GM12878 (cell line): ENCODE measurements at regions not wholly inside any gene's neighbourhood (a gene's known extent, or its start where the extent isn't known, plus 50 kb on each side); places are given as distances from the start of the nearest gene placed in this dataset.

Experiments
- BMI1 ChIP-seq: fragments of 450-650 bp; IDR thresholded peaks from 2 replicates; pipeline ENCODE4 v1.6.1; 2016; ENCODE audit warnings: mild to moderate bottlenecking, moderate library complexity, borderline replicate concordance
- CREM ChIP-seq: IDR thresholded peaks from 2 replicates; pipeline ENCODE4 v1.6.1; 2014; ENCODE audit warnings: antibody characterized with exemption, low read depth
- CTCF ChIP-seq, 3 experiments: IDR thresholded peaks in 2 of 3; conservative IDR thresholded peaks in 1 of 3; 2 replicates each; pipeline ENCODE4 v1.5.1; 2011; ENCODE audit warnings: low read depth in 3 of 3, low read length in 3 of 3, mild to moderate bottlenecking in 3 of 3, control low read depth in 2 of 3, moderate library complexity in 2 of 3, inconsistent platforms in 1 of 3, mixed read lengths in 1 of 3; ENCODE audit not compliant: control insufficient read depth in 2 of 3, insufficient read depth in 1 of 3; ENCODE audit errors: extremely low read depth in 1 of 3
- ETV6 ChIP-seq, 2 experiments: fragments of 450-650 bp in 1 of 2; IDR thresholded peaks in 1 of 2; conservative IDR thresholded peaks in 1 of 2; 2 replicates each; pipeline ENCODE4 v1.6.1; 2014; ENCODE audit warnings: antibody characterized with exemption in 1 of 2, borderline replicate concordance in 1 of 2, low read depth in 1 of 2, mild to moderate bottlenecking in 1 of 2, moderate library complexity in 1 of 2
- EZH2 ChIP-seq: IDR thresholded peaks from 2 replicates; pipeline ENCODE4 v1.6.1; 2012; ENCODE audit warnings: low read depth, mild to moderate bottlenecking, control low read depth, inconsistent platforms, low read length, borderline replicate concordance; ENCODE audit not compliant: control insufficient read depth
- HDGF ChIP-seq: fragments of 450-650 bp; IDR thresholded peaks from 2 replicates; pipeline ENCODE4 v1.6.1; 2016; ENCODE audit warnings: antibody characterized with exemption
- NR2C2 ChIP-seq: IDR thresholded peaks from 2 replicates; pipeline ENCODE4 v1.6.1; 2011; ENCODE audit warnings: borderline replicate concordance, low read depth; ENCODE audit not compliant: control insufficient read depth, insufficient read length
- RAD21 ChIP-seq: IDR thresholded peaks from 2 replicates; pipeline ENCODE4 v1.6.1; 2011; ENCODE audit warnings: mild to moderate bottlenecking, low read depth, low read length, moderate library complexity; ENCODE audit not compliant: insufficient read depth
- RELB ChIP-seq: fragments of 450-650 bp; IDR thresholded peaks from 2 replicates; pipeline ENCODE4 v1.6.1; 2017; ENCODE audit warnings: low read depth, mild to moderate bottlenecking, moderate library complexity
- REST ChIP-seq: IDR thresholded peaks from 2 replicates; pipeline ENCODE4 v1.6.1; 2012; ENCODE audit warnings: mild to moderate bottlenecking, low read depth, low read length
- RFX5 ChIP-seq: IDR thresholded peaks from 2 replicates; pipeline ENCODE4 v1.6.1; 2011; ENCODE audit warnings: low read depth, low read length, improper control_type of control experiment
- SIN3A ChIP-seq: IDR thresholded peaks from 2 replicates; pipeline ENCODE4 v1.6.1; 2012; ENCODE audit warnings: low read depth, low read length, improper control_type of control experiment
- SP1 ChIP-seq: IDR thresholded peaks from one replicate; pipeline ENCODE4 v1.6.1; 2011; ENCODE audit warnings: low read depth, low read length
- STAT1 ChIP-seq: fragments of 450-650 bp; conservative IDR thresholded peaks from 2 replicates; pipeline ENCODE4 v1.6.1; 2014; ENCODE audit warnings: antibody characterized with exemption, mild to moderate bottlenecking

- no peak for TF ChIP-seq CTCF (IDR thresholded peaks at IDR 0.05 in 2 of 3, conservative IDR thresholded peaks at IDR 0.05 in 1 of 3; ENCODE audit: control insufficient read depth in 2 of 3, extremely low read depth in 1 of 3, insufficient read depth in 1 of 3, low read depth in 3 of 3, low read length in 3 of 3)
- no peak for TF ChIP-seq SIN3A
- TF ChIP-seq SP1: no peak
- no peak for TF ChIP-seq EZH2
- no peak for TF ChIP-seq REST
- no peak for TF ChIP-seq HDGF
- no peak for TF ChIP-seq RAD21
- no peak for TF ChIP-seq CREM
- no peak for TF ChIP-seq NR2C2
- no peak for TF ChIP-seq RELB
- no peak for TF ChIP-seq BMI1
- TF ChIP-seq ETV6 (conservative IDR thresholded peaks at IDR 0.05 in 1 of 2, IDR thresholded peaks at IDR 0.05 in 1 of 2; ENCODE audit: borderline replicate concordance in 1 of 2, low read depth in 1 of 2): no peak
- no peak for TF ChIP-seq RFX5
- TF ChIP-seq STAT1: no peak
Observed at GRCh38 chr6:139954463-139955071, 580.1 kb upstream of the CITED2 start.
